Stimulated activated CD4-positive, alpha-beta T cell treated with anti-CD3 and anti-CD28 coated beads, Interleukin-2, amount 100 ng/mL, for 48 hours (primary cell): ENCODE measurements at regions not wholly inside any gene's neighbourhood (a gene's known extent, or its start where the extent isn't known, plus 50 kb on each side); places are given as distances from the start of the nearest gene placed in this dataset.

Experiments
- DNase-seq, 2 donors: peaks; one replicate each; pipeline ENCODE4 v3.0.0-alpha.2; 2020

- DNase-seq: no peak
Measured at GRCh38 chr5:29780401-29780800, 1413.1 kb upstream of the CDH6 start.

GRCh38 chr5:29779141-29779540 lies 1414.3 kb upstream of the CDH6 start:
- DNase-seq: no peak

GRCh38 chr5:29777373-29777772 lies 1416.1 kb upstream of the CDH6 start:
- no peak for DNase-seq

GRCh38 chr5:29770936-29771335 lies 1422.5 kb upstream of the CDH6 start:
- DNase-seq: no peak

- DNase-seq: no peak
Measured at GRCh38 chr5:29769474-29769873, 1424.0 kb upstream of the CDH6 start.

- no peak for DNase-seq
Measured at GRCh38 chr5:29758986-29759421, 1434.5 kb upstream of the CDH6 start.

- no peak for DNase-seq
Measured at GRCh38 chr5:29750453-29750852, 1443.0 kb upstream of the CDH6 start.

- no peak for DNase-seq
Measured at GRCh38 chr5:29744618-29745017, 1448.9 kb upstream of the CDH6 start.

GRCh38 chr5:29720954-29721353 lies 1472.5 kb upstream of the CDH6 start:
- DNase-seq: no peak

GRCh38 chr5:29719171-29719570 lies 1474.3 kb upstream of the CDH6 start:
- DNase-seq: no peak

GRCh38 chr5:29715167-29715566 lies 1478.3 kb upstream of the CDH6 start:
- no peak for DNase-seq

GRCh38 chr5:29702875-29703274 lies 1490.6 kb upstream of the CDH6 start:
- DNase-seq: no peak

GRCh38 chr5:29701600-29701999 lies 1491.9 kb upstream of the CDH6 start:
- DNase-seq: no peak

GRCh38 chr5:29697785-29698414 lies 1495.6 kb upstream of the CDH6 start:
- DNase-seq: no peak

- no peak for DNase-seq
Measured at GRCh38 chr5:29697278-29697677, 1496.2 kb upstream of the CDH6 start.

GRCh38 chr5:29672678-29673077 lies 1520.8 kb upstream of the CDH6 start:
- DNase-seq: no peak

GRCh38 chr5:29662876-29663275 lies 1530.6 kb upstream of the CDH6 start:
- no peak for DNase-seq

- no peak for DNase-seq
Measured at GRCh38 chr5:29654954-29655353, 1538.5 kb upstream of the CDH6 start.

- no peak for DNase-seq
Measured at GRCh38 chr5:29649321-29649720, 1544.2 kb upstream of the CDH6 start.

- DNase-seq: no peak
Measured at GRCh38 chr5:29642601-29643000, 1550.9 kb upstream of the CDH6 start.

- DNase-seq: no peak
Measured at GRCh38 chr5:29614206-29614605, 1579.3 kb upstream of the CDH6 start.

- DNase-seq: no peak
Measured at GRCh38 chr5:29588236-29588635, 1605.2 kb upstream of the CDH6 start.

GRCh38 chr5:29587832-29588231 lies 1605.7 kb upstream of the CDH6 start:
- DNase-seq: no peak

GRCh38 chr5:29568028-29568427 lies 1625.5 kb upstream of the CDH6 start:
- no peak for DNase-seq

- DNase-seq: no peak
Measured at GRCh38 chr5:29561564-29561963, 1631.9 kb upstream of the CDH6 start.

GRCh38 chr5:29550523-29550922 lies 1643.0 kb upstream of the CDH6 start:
- no peak for DNase-seq
